Small intestine (tissue), 7 donors: ENCODE measurements at regions not wholly inside any gene's neighbourhood (a gene's known extent, or its start where the extent isn't known, plus 50 kb on each side); places are given as distances from the start of the nearest gene placed in this dataset.

Source experiments
- DNase-seq, 2 donors: peaks; one replicate each; pipeline versions ENCODE4 v3.0.0 to v3.0.0-alpha.2; 2013
- FAIRE-seq: peaks from 2 replicates; lab custom pipeline; 2012; peaks lifted over from hg19 to GRCh38; lab: Jason Lieb, UNC
- H3K27ac ChIP-seq, 3 donors: one replicate each; pipeline ENCODE4 v1.5.1; 2013; ENCODE audit warnings: low read length in 2 of 3, mild to moderate bottlenecking in 2 of 3, control low read depth in 1 of 3, inconsistent platforms in 1 of 3, low read depth in 1 of 3, moderate library complexity in 1 of 3
- H3K27me3 ChIP-seq, 3 donors: one replicate each; pipeline ENCODE4 v1.6.1; 2013; ENCODE audit warnings: low read length in 3 of 3, inconsistent platforms in 1 of 3; ENCODE audit not compliant: control insufficient read depth in 3 of 3, insufficient read depth in 3 of 3
- H3K36me3 ChIP-seq, 3 donors: one replicate each; pipeline ENCODE4 v1.6.1; 2013; ENCODE audit warnings: low read length in 3 of 3, inconsistent platforms in 1 of 3, low read depth in 1 of 3, mild to moderate bottlenecking in 1 of 3, moderate library complexity in 1 of 3; ENCODE audit not compliant: control insufficient read depth in 3 of 3, insufficient read depth in 2 of 3
- H3K4me1 ChIP-seq, 3 donors: one replicate each; pipeline ENCODE4 v1.6.1; 2013; ENCODE audit warnings: low read length in 2 of 3, inconsistent platforms in 1 of 3, low read depth in 1 of 3, mild to moderate bottlenecking in 1 of 3, moderate library complexity in 1 of 3; ENCODE audit not compliant: control insufficient read depth in 3 of 3, insufficient read depth in 2 of 3
- H3K4me3 ChIP-seq, 3 donors: one replicate each; pipeline ENCODE4 v1.5.1; 2013; ENCODE audit warnings: low read length in 3 of 3, control low read depth in 1 of 3, inconsistent platforms in 1 of 3, low read depth in 1 of 3, mild to moderate bottlenecking in 1 of 3, moderate library complexity in 1 of 3
- H3K9me3 ChIP-seq, 2 donors: one replicate each; pipeline ENCODE4 v1.6.1; 2013; ENCODE audit warnings: low read depth in 1 of 2, low read length in 1 of 2; ENCODE audit not compliant: control insufficient read depth in 2 of 2, insufficient read depth in 1 of 2
- WGBS, 3 donors: extraction: QIAGEN DNeasy Blood & Tissue Kit; methylation state at CpG; one replicate each; pipeline ENCODE4 v1.1.7; 2013; 5-methylcytosine and 5-hydroxymethylcytosine counted together
- donor health status: healthy with polysubstance abuse.
- donor health status: control.
- donor health status: control.
- donor health status: Bipolar disorder and iron deficiency.
- donor health status: healthy.

DNA sequence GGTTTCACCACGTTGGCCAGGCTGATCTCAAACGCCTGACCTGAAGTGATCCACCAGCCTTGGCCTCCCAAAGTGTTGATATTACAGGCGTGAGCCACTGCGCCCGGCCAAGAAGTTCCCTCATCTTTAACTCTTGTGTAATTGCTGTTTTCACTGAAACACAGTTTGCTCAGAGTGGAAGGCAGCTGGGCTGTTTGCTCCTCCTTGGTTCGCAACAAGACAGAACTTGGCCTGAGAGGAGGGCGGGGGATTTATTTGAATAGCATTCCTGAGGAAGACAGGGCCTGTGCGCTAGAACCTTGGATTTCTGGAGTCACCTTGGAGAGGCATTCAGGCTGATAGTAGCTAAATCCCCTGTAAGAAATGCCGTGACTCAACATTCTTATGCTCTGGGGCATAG lies 226.7 kb upstream of the MCTP2 start:
- WGBS, 3 donors, result 58 to 62% (median 59%) methylated on average over 9 of the region's 9 CpGs
- no peaks in the 10 kb centered on the region for H3K4me1 ChIP-seq
- H3K27ac ChIP-seq, result no peak overlapping the region
- DNase-seq, result no peak
- no peaks in the 10 kb centered on the region for H3K36me3 ChIP-seq
- no peak for FAIRE-seq
- H3K27me3 ChIP-seq, result no peaks in the 10 kb centered on the region
- no peak overlapping the region for H3K4me3 ChIP-seq
- H3K9me3 ChIP-seq, result no peaks in the 10 kb centered on the region

DNA sequence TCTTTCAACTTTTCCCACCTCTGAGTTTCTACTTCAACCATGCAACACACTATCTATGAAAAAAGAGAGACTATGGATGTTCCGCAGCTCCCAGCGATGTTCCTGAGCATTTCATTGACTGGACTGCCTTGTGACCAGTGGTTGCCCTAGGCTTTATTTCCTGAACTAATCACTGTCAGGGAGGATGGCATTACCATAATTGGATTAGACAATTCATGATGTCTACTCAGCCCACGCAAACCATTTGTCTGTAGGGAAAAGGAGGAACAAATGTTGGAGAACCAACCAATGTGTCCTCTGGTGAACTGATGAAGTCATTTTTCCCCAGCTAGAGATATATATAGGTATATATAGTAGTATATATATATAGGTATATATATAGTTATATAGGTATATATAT lies 229.3 kb upstream of the MCTP2 start:
- H3K9me3 ChIP-seq, result no peaks in the 10 kb centered on the region
- H3K27ac ChIP-seq, result no peak overlapping the region
- WGBS, 3 donors, result 87 to 92% (median 91%) methylated on average over 3 of the region's 3 CpGs
- FAIRE-seq (no peak), DNase-seq (no peak)
- H3K4me3 ChIP-seq, result no peak overlapping the region
- H3K4me1 ChIP-seq, result no peaks in the 10 kb centered on the region
- H3K36me3 ChIP-seq, result no peaks in the 10 kb centered on the region
- peaks cover 0 to 6% (median 0%) of the 10 kb centered on the region in 3 donors for H3K27me3 ChIP-seq

DNA sequence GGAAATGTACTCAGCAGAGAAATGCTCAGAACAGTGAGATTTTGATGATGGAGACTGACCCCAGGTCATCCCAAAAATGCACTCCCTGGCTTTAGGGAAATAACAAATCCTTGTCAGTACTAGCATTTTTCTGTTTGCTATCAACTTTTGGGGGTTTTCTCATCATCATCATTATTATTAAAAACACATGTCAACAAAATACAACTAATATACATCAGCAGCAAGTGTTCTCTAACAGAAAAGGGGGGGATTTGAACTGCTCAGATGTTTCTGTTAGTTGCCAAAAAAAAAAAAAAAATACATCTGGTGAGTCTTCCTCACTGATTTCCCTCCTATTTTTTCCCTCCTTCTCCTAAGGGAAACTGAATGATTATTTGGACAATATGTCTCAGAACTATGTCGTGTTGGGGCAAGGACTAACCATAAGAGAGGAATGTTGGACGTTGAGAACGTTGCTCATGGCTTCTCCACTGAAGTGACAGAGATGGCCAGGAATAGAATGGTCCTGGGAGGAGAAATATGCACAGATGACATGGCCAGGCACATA lies 230.0 kb upstream of the MCTP2 start:
- H3K27me3 ChIP-seq, result peaks cover 0 to 6% (median 0%) of the 10 kb centered on the region in 3 donors
- H3K36me3 ChIP-seq, result no peaks in the 10 kb centered on the region
- no peaks in the 10 kb centered on the region for H3K9me3 ChIP-seq
- H3K4me3 ChIP-seq, result no peak overlapping the region
- DNase-seq (no peak), FAIRE-seq (no peak)
- WGBS, 3 donors, result 33 to 52% (median 45%) methylated on average over 3 of the region's 3 CpGs
- no peak overlapping the region for H3K27ac ChIP-seq
- H3K4me1 ChIP-seq, result no peaks in the 10 kb centered on the region

DNA sequence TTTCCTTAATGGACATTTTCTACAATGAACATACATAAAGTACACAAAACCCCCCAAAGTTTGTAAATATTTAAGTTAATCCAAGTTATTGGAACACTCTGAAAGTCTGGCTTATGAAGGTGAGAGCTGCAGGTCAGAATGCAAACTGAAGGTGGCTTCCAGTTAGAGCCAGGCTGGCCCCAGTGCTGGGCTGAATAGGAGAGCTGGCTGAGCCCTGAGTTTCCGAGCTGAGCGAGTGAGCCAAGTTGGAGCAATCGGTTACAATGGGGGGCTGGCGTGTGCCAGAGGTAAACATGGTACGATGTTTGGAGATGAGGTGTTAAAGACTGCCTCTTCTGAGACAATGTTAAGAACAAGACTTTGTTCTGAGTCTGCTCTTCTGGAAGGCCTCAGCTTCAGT lies 230.8 kb upstream of the MCTP2 start:
- H3K27ac ChIP-seq, result no peak overlapping the region
- peaks cover 0 to 6% (median 0%) of the 10 kb centered on the region in 3 donors for H3K27me3 ChIP-seq
- no peak overlapping the region for H3K4me3 ChIP-seq
- no peaks in the 10 kb centered on the region for H3K36me3 ChIP-seq
- 48 to 73% (median 65%) methylated on average over 5 of the region's 5 CpGs for WGBS, 3 donors
- H3K4me1 ChIP-seq, result no peaks in the 10 kb centered on the region
- H3K9me3 ChIP-seq, result no peaks in the 10 kb centered on the region
- no peak for FAIRE-seq
- no peak for DNase-seq

DNA sequence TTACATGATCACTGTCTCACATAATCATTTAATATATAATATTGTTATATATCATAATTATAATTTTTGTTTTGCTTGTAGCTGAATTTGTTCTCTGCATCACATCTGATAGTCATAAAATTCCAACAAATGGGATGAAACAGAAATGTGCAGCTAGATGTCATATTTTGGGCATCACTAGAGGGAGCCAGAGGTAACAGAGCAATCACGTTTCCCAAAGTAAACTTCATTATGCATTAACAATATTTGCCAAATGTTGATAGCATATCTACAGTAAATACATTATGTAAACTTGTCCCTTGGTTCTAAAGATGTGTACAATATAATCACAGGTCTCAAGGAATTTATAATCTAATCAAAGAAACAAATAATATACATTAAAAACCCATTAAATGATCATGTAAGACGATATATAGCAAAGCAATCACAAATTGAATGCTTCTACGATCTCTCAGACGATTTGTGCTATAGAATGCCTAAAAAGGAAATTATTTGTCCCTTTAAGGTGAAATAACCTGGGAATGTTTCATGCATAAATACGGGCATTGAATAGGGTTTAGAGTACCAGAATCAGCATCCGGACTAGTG lies 234.2 kb upstream of the MCTP2 start:
- FAIRE-seq (peak; percentile 67), DNase-seq (peak; percentile 25 to 55)
- H3K27me3 ChIP-seq, result peaks cover 0 to 13% (median 0%) of the 10 kb centered on the region in 3 donors
- H3K4me1 ChIP-seq, result no peaks in the 10 kb centered on the region
- H3K9me3 ChIP-seq, result no peaks in the 10 kb centered on the region
- H3K4me3 ChIP-seq, result no peak overlapping the region
- no peaks in the 10 kb centered on the region for H3K36me3 ChIP-seq
- H3K27ac ChIP-seq, result no peak overlapping the region
- WGBS, 3 donors, result 17 to 51% (median 25%) methylated on average over 6 of the region's 6 CpGs

DNA sequence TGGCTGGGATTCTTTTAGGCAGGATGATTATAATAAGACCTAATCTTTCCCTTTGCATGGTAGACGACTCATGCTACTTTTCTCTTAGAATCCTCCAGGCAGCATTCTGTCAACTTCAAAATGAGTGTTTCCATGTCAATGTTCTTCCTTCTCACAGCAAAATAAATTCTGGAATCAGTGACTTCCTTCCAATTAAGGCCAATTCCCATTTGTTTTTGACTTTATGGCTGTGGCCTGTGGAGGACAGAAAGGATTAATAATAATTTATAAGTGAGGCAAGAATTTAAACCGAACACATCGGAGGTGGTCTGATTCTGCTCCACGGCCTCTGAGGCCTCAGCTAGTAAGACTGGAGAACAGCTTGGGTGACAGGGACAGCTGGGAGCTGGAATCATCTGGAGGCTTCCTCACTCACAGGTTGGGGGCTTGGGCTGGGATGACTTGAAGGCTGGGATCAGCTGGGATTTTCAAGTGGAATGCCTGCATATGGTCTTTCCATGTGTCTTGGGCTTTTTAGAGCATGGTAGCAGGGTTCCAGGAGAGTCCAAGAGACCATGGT lies 241.8 kb upstream of the MCTP2 start:
- H3K27ac ChIP-seq, result no peak overlapping the region
- no peaks in the 10 kb centered on the region for H3K9me3 ChIP-seq
- DNase-seq, result no peak
- peaks cover 0 to 2% (median 0%) of the 10 kb centered on the region in 3 donors for H3K27me3 ChIP-seq
- H3K36me3 ChIP-seq, result no peaks in the 10 kb centered on the region
- no peak overlapping the region for H3K4me3 ChIP-seq
- 64 to 85% (median 76%) methylated on average over 4 of the region's 4 CpGs for WGBS, 3 donors
- FAIRE-seq, result no peak
- H3K4me1 ChIP-seq, result peaks cover 0 to 3% (median 0%) of the 10 kb centered on the region in 3 donors

DNA sequence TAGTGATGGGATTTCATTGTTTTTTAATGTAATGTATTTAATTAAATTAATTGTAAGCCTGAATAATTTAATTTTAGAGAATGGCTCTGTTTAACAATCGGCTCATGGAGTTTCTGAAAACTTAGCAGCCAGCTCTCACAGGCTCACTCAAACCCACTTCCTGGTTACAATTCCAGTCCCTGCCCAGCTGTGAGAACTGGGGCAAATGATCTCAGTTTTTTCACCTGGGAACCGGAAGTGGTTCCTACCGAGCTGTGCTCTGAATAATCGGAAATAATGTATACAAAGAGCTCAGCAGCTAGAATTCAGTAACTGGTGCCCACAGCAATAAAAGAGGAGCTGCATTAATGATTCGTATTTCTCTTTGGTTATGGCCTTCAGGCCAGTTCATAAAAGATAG lies 244.3 kb upstream of the MCTP2 start:
- FAIRE-seq (no peak), DNase-seq (peak in 1 of 2 donors; percentile 48)
- peaks cover 0 to 3% (median 0%) of the 10 kb centered on the region in 3 donors for H3K4me1 ChIP-seq
- H3K4me3 ChIP-seq, result no peak overlapping the region
- no peak overlapping the region for H3K27ac ChIP-seq
- H3K27me3 ChIP-seq, result peaks cover 0 to 6% (median 0%) of the 10 kb centered on the region in 3 donors
- H3K9me3 ChIP-seq, result no peaks in the 10 kb centered on the region
- no peaks in the 10 kb centered on the region for H3K36me3 ChIP-seq
- WGBS, 3 donors, result 53 to 67% (median 60%) methylated on average over 5 of the region's 5 CpGs

DNA sequence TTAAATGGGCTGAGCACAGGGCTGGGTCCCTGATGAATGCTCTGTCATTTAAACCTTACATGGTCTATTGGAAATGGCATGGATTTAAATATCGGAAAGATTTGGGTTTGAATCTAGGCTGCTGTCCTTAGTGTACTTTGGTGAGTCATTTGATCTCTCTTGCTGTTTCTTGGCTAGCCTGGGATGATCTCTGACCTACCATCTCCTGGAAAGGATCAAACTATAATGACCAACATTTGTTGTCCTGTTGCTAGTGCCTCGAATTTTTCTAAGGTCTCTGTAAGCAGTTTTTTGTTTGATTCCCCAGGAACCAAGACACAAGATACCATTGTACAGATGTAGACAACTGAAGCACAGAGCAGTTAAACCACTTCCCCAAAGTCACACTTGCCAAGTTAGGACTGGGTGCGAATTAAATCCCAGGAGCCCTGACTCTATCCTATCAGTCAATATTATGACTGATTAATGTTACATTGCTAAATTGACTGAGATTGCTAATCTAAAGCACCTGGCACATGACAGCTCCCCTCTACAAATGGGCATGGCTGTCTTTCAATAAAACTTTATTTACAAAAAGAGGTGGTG lies 244.9 kb upstream of the MCTP2 start:
- Histone ChIP-seq H3K9me3 (no peaks in the 10 kb centered on the region), H3K27ac (peak overlapping the region in 1 of 3 donors; percentile 31), H3K27me3 (peaks cover 0 to 6% (median 0%) of the 10 kb centered on the region in 3 donors), H3K4me3 (no peak overlapping the region), H3K4me1 (peaks cover 0 to 3% (median 0%) of the 10 kb centered on the region in 3 donors), H3K36me3 (no peaks in the 10 kb centered on the region)
- 67 to 79% (median 74%) methylated on average over 3 of the region's 3 CpGs for WGBS, 3 donors
- DNase-seq, result no peak
- FAIRE-seq, result no peak
